Stimulated activated CD8-positive, alpha-beta memory T cell treated with anti-CD3 and anti-CD28 coated beads, Interleukin-7, amount 100 ng/mL, for 24 hours (primary cell): ENCODE measurements at regions not wholly inside any gene's neighbourhood (a gene's known extent, or its start where the extent isn't known, plus 50 kb on each side); places are given as distances from the start of the nearest gene placed in this dataset.

Experiments
- DNase-seq: peaks from one replicate; pipeline ENCODE4 v3.0.0-alpha.2; 2020; ENCODE audit warnings: low read depth

DNA sequence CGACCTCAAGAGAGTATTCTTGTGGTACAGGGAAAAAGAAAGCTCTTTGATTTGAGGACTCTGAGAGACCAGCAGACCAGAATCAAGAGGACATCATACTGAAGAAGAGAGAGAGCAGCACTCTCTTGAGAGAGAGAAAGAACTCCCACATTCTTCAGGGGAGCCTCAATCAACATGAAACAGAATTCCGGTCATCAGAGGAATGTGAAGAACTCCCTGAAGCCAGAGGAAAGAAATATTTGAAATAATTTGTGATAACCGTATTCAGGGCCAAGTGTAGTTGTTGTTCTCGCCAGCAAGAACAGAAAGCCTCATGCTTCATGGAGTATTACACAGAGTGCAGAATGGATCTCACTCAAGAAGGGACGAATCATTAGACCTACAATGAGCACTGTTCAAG lies 363.8 kb upstream of the TMEM132C start:
- no peak for DNase-seq

DNA sequence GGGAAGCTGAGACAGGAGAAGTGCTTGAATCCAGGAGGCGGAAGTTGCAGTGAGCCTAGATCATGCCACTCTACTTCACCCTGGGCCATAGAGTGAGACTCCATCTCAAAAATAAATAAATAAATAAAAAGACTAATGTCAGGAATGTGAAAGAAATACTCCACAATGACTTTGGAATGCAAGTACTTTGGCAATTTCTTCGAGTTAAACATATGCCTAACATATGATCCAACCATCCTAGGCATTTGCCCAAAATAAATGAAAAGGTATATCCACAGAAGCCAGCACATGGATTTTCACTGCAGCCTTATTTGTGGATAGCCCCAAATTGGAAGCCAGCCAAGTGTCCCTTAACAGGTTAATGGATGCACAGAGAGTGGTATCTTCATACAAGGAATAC lies 357.9 kb upstream of the TMEM132C start:
- no peak for DNase-seq

DNA sequence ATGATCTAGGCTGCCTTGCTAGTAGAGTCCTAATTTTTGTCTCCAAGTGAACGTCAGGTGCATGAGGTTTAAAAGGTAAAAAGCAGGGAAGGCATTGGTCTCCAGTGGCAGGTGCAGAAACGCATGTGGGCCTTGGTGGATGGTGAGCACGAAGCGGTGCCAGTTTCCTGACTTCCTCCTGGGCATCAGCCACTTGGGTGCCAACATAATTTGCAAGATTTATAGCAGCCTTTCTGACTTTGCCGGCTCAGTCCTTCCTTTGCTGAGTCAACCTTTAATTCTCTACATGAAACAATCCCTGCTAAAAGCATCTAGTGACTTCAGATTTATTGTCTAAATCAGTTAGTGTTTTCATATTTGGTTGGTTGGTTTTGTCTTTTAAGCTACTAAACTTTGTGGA lies 355.7 kb upstream of the TMEM132C start:
- no peak for DNase-seq

DNA sequence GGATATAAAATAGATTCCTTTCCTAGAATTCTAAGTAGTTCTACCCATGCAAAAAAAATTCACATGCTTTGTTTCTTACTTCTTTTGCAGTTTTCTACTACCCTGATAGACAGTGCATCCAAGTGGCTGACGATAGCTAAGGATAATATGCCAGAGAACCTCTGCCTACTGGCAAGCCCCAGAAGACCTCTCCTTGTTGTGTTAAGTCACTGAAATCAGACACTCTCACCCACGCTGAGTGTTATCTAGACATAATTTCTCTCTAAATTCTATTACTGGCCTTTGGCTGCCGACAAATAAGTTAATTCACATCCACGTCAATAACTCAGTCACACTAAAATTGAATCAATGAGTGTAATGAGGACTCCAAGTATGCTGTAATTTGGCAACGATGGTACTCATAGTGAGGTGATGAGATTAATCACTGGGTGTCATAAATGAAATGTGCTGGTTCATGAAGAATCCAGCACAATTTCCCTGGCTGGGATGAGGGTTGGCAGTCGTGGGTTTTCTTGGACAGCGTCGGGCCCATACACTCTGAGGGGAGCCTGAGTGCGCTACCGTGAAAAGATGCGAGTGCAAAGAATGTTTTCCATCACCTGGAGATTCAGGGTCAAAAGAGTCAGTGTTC lies 354.8 kb upstream of the TMEM132C start:
- DNase-seq = no peak

DNA sequence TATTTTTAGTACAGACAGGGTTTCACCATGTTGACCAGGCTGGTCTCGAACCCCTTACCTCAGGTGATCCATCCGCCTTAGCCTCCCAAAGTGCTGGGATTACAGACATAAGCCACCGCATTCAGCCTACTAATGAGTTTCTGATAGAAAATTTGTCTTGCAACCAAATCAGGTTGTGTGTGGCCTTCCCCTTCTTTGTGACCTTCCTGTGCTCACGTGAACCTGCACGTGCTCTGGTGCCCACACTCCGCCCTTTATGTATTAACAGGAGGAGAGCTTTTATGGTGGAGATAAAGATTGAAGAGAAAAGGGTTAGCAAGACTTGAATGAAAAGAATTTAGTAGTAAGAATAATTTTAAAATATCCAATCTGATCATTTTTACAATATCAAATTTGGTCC lies 343.5 kb upstream of the TMEM132C start:
- no peak for DNase-seq

DNA sequence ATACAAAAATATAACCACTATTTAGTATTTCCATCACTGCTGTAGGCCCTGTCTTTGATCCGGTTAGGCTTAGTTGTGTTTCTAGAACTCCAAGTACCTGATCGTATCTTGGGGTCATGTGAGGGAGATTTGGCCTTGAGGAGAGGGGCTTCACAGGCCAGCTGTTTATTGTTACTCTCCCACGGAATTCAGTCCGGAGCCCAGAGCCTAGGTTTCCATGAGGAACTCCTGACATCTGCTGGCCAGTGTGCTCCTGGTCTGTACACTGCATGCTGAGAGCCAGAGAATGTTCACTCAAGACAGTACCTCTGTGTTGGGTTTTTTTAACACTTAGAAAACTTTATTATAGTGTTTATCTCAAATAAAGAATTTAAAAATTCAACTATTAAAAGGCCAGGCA lies 341.0 kb upstream of the TMEM132C start:
- no peak for DNase-seq

DNA sequence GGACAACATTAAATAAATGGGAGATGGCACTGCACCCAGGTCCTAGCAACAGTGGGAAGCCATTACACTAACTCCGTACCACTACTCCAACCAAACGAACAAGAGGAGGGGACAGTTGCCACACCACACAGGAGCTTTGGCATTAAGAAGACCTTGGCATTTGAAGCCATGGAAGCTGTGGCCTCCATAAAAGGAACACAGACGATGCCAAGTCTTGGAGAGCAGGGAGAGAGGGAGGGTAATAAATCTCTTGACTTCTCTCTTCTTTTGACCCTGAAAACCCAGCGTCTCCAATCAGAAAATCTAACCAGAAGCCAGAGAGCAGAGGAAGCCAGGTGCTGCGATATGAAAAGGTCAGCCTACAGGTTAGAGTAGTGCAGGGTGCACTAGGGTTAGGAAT lies 338.8 kb upstream of the TMEM132C start:
- no peak for DNase-seq

DNA sequence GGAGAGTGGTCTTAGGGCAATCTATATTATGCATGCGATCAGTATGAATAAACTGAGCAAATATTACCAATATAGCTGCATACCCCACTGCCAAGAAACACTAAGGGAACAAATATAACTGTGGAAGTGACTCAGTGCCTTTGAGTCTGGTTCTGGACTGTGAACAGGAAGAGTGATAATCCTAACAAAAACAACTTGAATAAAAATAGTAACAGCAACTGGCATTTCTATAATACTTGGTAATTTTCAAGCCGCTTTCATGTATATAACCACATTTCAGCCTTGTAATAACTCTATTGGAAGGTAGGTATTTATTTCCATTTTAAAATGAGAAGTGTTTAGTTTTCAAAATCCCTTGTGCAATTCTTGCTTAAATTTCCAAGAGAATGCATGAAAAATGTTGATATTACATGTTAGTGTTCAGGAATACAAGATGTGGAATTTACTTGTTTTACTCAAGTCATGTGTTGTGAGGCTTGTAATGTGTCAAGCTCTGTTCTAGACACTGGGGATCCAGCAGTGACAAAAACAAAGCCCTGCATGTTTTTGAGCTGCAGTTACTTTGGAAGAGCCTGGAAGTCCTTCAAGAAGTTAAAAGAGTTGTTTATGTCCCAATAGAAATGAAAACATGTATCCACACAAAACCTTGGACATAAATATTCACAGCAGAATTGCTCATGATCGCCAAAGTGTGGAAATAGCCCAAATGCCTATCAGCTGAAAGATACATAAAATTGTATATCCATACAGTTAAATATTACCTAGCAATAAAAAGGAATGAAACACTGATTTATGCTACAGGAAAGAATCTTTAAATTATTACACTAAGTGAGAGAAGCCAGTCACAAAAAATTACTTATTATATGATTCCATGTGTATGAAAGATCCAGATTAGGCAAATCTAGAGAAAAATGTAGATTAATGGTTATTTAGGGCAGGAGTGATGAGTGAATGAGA lies 338.1 kb upstream of the TMEM132C start:
- no peak for DNase-seq

DNA sequence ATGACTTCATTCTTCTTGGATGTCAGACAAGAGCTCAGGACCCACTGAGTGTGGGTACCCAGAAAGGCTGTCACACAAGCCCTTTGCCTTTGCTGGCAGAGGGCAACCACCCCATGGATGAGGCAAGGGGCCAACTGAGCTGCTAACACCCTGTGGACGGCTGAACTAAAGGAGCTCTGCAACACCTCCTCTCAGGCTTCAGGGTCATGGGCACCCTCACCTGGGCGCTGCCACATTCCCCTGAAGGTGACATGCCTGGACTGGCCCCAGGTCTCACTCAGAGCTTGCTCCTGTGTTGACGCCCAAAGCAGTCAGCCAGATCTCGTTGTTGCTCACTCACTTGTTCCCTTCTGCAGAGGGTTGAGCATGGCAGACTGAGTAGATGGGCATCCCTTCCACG lies 336.8 kb upstream of the TMEM132C start:
- DNase-seq = no peak

DNA sequence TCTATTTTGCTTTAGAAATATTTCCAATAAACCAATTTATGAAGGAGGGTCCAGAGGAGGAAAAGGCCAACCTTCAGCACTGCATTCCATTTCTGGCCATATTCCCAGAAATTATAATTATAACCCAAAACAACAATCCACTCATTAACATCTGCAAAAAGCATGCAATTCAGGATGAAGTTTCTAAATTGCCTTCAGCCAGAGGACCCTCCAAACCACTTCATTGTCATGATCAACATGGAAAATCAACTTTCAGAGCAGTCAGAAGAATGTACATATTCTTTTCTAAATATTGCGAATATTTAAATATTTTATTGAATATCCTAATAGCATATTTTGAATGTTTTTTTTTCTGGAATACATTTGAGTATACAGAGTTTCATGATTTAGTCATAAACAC lies 332.6 kb upstream of the TMEM132C start:
- DNase-seq = no peak

DNA sequence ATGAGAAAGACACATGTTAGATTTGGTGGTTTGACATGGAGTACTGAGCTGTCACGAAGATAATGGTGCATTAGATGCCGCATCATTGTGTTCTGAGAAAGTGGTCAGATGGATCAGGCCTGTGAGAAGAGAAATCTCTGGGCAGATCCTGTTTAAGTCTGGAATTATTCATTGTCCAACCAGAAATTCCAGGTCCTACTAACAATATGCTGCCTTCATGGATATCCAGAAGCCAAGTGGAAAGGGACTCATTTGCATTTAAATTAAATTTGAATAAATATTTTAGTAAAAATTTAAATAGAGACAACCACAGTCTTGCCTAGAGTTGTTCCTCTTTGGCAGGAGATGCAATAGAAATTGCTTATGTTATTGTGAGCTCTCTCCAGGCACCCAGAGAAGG lies 330.5 kb upstream of the TMEM132C start:
- DNase-seq = no peak

DNA sequence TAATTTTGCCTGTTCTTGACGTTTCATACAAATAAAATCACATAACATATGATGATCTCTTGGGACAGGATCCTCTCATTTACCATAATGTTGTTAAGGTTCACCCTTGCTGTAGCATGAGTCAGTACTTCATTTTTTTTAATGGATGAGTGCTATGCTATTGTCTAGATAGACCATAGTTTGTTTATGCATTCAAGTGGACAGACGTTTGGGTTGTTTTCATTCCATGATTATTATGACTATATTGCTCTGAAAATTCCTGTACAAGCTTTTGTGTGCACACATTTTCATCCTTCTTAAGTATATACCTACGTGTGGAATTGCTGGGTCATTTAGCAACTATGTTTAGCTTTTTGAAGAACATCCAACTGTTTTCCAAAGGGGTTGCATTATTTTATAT lies 325.6 kb upstream of the TMEM132C start:
- DNase-seq = no peak

DNA sequence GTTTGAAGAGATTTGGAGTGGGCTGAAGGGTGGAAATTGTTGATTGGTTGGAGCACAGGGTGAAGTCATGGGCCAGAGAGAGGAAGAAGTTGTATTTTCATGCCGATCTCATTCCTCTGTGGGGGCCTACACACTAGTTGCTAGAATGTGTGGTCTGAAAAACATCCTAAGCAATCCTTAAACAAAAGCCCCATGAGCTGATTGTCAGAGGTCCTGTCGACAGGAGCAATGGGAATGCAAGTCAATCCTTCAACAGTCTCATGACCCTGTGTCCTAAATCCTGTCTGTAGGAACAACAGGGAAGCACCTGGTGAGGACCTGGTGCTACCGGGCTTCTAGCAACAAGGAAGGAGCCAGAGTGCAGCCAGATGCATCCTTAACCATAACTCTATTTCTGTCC lies 324.0 kb upstream of the TMEM132C start:
- DNase-seq = no peak

DNA sequence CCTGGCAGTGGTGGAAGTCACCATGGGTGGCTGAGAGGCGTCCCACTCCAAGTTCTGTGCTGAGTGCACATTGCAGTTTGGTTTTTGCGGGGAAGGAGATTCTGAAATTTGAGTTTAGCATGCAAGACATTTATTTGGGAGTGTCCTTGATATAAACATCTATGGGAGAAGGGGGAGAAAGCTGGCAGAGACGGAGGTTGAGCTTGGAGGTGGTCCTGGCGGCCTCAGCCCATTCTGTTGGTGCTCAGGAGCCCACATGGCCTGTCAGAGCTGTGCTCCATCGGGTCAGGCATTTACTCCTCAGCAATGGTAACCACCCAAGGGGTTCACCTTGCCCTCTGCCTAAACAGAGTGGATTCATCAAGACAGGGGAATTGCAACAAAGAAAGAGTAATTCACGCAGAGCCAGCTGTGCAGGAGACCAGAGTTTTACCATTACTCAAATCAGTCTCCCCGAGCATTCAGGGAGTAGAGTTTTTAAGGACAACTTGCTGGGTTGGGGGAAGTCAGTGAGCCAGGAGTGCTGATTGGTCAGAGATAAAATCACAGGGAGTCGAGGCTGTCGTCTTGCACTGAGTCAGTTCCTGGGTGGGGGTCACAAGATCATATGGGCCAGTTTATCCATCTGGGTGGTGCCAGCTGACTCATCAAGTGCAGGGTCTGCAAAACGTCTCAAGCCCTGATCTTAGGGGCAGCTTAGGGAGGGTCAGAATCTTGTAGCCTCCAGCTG lies 323.3 kb upstream of the TMEM132C start:
- no peak for DNase-seq

DNA sequence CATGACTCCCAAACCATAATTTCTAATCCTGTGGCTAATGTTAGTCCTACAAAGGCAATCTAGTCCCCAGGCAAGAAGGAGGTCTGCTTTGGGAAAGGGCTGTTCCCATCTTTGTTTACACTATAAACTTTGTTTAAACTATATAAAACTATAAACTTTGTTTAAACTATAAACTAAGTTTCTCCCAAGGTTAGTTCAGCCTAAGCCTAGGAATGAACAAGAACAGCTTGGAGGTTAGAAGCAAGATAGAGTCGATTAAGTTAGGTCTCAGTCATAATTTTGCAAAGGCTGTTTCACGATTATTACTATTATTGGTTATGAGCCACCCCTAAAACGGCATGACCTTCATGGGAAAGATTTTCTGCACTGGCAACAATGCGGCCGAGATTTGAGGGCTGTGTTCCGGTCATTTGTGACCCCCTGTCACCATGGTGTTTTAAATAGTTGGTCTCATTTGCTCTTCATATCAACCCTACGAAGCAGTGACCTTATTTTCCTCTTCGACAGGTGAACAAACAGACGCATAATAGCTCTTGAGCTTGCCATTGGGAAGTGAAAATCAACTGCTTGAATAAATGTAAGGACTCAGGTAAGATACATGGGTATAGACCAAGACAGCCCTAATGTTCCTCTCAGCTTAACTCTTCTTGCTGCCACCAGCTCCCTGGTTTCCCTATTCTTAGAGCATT lies 322.6 kb upstream of the TMEM132C start:
- no peak for DNase-seq

DNA sequence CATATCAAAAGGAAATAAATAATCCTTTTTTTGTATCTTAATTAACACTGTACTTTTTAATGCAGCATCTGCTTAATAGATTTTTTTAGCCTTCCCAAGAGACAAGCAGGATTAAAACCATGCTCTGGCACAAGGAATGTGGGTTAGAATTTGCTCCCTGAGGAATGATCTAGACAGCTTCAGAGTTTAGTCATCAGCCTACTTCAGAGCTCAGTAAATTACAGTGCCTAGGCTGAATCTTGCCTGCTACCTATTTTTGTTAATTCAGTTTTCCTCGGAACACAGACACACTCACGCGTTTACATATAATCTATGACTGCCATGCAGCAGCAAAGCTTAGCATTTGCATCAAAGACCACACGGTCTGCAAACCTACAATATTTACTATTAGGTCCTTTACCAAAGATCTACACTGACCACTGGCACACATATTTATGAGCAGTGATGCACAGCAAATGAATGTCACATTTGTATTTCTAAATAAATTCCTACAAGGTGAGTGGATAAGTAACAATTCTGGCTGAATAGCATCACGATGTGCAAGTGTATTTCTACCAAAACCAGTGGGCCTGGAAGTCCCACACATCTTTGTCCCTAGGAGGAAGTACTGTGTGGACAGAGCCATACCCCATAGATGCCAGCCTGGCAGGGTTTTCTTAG lies 309.8 kb upstream of the TMEM132C start:
- no peak for DNase-seq

DNA sequence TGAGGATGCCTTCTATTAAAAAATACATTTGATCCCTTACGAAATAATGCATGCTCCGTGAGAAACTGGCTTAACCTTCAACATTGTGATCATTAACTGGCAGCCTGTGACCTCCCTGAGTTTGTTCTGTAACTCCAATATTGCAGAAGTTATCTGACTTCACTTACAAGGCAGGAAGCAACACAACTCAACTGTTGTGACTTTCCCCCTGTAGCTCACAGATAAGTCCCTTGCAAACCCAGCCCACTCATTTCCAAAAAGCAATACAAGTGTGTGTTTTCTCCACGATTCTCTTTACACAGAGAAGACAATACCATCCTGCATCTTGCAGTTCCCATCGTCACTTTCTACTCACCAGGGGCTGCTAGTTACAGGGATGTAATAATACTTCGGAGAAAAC lies 304.7 kb upstream of the TMEM132C start:
- DNase-seq = no peak

DNA sequence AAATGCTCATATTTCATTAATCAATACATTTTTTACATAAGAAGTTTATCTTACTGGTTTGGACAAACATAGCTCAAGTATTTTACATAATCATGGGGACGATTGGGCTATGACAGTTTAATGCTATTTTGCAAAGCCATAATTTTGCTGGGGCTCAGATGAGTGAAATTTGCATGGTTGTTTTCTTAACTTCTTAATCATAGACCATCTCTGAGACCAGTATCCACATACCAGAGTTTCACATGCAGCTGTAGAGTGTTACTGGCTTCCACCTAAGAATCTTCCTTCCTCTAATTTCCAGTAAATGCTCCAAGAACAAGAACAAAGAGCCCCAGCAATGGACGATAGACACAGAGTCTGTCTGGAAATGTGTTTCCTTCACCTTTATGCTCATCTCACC lies 303.0 kb upstream of the TMEM132C start:
- no peak for DNase-seq

DNA sequence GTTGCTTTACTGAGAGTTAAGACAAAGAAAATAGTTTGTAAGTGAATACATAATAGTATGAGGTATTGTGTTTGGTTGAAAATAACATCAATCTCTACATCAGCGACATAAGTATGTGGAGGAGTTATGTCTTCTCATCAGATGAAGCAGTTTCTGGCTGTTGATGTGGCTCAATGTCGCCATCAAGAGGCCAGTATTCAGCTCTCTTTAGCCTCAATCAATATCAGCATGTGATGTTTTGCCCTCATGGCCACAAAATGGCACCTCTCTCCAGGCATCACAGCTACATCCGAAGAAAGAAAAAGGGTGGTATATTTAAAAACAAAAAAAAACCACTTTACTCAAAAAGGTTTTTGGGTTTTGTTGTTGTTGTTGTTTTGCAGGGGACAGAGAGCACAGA lies 302.3 kb upstream of the TMEM132C start:
- no peak for DNase-seq

DNA sequence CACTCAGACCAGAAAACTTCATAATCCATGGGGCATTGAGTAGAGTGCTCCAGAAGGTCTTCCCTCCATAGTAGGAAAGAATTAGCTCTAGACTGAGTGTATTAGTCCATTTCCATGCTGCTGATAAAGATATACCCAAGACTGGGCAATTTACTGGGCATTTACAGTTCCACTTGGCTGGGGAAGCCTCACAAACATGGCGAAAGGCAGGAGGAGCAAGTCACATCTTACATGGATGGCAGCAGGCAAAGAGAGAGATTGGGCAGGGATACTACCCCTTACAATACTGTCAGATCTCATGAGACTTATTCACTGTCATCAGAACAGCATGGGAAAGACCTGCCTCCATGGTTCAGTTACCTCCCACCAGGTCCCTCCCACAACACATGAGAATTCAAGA lies 300.6 kb upstream of the TMEM132C start:
- no peak for DNase-seq

DNA sequence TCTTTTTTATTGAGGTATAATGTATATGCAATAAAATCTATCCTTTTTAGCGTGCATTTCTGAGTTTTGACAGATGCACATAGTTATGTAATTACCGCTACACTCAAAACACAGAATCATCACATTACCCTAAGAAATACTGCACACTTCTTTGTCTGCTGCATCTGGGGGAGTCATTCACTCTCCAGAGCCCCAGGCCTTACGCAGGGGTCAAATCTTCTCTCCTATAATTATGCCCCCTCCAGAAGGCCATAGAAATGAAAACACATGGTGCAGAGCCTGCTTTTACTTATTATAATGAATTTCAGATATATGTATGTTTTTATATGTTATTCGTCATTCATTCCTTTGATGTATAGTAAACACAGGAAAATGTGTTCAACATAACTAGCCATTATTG lies 296.5 kb upstream of the TMEM132C start:
- no peak for DNase-seq

DNA sequence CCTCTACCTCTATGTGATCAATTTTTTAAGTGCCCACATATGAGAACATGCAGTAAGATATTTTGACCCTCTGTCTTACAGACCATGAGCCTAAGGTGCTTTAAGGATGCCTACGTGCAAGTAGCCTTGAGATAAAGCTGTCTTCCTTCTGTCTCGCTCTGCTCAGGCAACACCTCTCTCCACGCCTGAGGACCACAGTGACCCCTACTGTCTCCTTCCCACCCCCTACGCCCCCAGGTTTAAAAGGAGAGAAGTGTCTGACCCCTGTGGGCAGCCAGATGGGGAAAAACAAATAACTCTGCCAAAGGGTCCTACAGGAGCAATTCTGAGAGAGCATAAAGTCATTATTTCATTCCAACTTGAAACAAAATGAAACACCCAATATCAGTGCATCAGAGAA lies 286.4 kb upstream of the TMEM132C start:
- no peak for DNase-seq
